HG03135 (cell line): ENCODE measurements at regions not wholly inside any gene's neighbourhood (a gene's known extent, or its start where the extent isn't known, plus 50 kb on each side); places are given as distances from the start of the nearest gene placed in this dataset.
"Not testable (repeated sequence)": the region's sequence is repeated elsewhere in the genome, so short reads cannot be mapped to it uniquely, and the experiment has no call there.

ENCODE experiments used
- ATAC-seq: cut with Tn5 transposase; IDR thresholded peaks from one replicate; pipeline ENCODE4 v1.9.1; 2021; ENCODE audit warnings: mild to moderate bottlenecking, moderate library complexity; ENCODE audit not compliant: unreplicated experiment

DNA sequence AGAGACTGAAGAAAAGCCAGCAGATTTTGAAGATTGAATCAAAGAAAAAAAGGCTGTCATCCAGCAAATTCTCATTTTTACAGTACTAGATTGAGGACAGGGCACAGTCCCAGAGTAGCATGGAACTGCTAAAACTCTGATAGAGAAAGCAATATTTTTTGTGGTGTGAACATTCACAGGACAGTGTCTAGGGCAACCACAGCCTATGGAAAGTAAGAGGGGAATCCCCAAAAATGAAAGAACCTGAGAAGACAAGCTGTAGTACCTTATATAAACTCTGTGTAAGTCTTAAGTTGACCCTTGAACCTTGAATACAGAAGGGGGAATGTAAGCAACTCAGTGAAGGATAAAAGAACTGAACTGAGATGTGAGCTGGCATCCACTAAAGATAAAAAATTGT lies 540.3 kb downstream of the HINT1 start:
- ATAC-seq = no peak

DNA sequence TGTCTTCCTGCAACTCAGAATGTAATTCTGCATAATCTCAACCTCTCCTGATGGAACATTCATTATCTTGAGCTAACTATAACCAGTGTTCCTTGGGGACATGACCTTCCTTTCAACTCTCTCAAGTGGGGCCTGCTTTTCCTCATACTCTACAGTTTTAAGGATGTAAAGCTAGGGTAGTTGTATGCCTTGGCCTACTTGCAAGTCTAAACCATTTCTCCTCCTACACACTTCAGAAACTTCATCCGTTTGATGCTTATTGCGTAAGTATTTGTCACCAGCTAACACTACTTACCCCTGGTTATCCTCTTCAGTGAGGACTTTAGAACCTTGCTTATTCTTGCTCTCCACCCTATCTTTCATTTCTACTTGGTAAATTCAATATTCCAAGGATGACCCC lies 548.9 kb downstream of the HINT1 start:
- no peak for ATAC-seq

DNA sequence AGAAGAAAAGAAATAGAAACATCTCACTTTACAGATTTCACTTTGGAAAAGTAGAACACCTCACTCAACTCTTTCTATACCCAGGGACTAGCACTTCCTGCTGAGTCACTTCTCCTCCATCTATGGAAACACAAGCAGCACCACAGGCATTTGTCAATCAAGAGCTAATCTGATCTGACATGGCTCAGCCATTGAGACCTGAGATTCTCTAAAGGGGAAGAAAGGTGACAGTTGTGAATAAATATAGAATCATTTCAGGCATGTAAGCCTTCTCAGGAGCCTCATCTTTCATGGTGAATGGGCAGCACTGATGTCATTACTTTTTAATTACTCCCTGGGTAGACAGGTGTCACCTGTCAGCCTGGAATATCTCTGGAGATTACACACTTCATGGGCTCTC lies 559.8 kb downstream of the HINT1 start:
- ATAC-seq = no peak

DNA sequence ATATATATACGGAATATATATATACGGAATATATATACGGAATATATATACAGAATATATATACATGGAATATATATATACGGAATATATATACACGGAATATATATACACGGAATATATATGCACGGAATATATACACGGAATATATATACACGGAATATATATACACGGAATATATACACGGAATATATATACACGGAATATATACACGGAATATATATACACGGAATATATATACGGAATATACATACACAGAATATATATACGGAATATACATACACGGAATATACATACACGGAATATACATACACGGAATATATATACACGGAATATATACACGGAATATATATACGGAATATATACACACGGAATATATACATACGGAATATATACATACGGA lies 568.4 kb downstream of the HINT1 start:
- ATAC-seq = not testable (repeated sequence)

DNA sequence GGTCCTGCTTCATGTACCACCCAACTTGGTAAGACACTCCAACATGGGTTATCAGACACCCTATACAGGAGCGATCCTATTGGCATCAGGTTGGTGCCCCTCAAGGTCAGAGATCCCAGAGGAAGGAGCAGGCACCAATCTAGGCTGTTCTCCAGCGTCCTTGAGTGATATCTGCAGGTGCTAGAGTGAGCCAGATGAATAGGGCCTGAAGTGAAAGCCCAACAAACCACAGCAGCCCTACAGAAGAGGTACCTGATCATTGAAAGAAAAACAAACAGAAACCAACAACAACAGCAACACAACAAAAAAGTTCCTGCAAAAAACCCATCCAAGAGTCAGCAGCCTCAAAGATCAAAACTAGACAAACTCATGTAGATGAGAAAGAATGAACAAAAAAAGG lies 584.8 kb downstream of the HINT1 start:
- ATAC-seq = no peak

DNA sequence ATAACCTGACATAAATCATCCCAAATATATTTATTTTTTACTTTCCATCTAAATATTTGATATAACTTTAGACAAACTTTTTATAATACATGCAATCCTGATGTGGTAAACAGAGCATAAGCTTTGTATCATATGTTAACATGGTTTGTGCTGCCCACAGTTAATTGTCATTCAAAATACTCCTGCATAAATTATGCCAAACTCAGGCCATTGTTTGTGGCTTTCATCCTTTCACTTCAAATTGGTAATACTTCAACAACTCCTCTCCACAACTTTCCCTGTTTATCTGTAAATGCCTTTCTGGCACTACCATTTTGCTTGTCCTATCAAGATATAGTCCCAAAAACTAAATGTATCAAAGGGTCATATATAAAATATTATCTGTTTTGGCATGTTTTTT lies 586.7 kb downstream of the HINT1 start:
- ATAC-seq = no peak

DNA sequence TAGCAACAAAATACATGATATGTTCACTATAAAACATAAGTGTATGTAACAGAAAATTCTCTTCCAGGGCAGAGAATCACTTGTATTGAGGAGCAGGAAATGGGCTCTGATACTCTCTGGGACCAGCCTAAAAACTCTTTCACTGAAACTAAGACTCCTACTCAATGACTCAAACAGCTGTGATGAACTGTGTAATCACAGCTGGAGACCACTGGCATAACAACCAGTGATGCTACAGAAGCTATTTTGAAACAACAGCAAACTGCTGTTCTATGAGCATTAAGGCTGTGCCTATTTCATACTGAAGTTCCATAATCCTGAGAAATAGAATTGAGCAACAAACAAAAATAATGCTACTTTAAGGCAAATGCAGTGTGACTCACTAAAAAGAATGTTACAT lies 594.0 kb downstream of the HINT1 start:
- ATAC-seq = no peak

DNA sequence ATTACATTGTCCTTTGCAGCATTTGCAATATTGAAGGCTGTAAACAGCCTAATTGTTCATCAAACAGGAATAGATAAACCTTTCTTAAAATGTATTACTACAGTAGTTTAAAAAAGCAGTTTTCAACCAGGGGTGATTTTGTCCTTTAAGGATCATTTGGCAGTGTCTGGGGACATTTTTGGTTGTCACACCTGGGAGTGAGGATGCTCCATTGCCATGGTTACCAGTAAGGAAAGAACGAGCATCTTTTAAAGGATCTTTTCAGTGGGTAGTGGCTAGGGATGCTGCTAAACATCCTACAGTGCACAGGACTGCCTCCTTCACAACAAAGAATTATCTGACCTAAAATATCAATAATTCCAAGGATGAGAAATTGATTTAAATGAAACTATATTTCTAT lies 596.3 kb downstream of the HINT1 start:
- no peak for ATAC-seq

DNA sequence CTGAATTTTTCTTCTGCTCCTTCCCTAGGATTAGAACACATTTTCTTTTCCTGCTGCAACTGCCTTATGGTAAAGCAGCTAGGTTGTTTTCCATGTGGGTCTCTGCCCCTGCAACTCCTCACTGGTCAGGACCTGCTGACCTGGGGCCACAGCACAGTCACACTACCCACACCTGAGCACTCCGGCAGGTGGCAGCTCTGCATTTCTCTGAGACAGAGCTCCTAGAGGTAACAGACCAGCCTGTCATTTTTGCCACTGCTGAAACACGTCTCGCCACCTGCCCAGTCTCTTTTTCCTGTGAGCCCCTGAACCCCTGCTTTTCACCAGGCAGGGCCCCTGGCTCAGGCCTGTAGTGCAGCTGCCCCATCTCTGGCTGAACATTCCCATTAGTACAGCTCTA lies 609.6 kb downstream of the HINT1 start:
- ATAC-seq = no peak

DNA sequence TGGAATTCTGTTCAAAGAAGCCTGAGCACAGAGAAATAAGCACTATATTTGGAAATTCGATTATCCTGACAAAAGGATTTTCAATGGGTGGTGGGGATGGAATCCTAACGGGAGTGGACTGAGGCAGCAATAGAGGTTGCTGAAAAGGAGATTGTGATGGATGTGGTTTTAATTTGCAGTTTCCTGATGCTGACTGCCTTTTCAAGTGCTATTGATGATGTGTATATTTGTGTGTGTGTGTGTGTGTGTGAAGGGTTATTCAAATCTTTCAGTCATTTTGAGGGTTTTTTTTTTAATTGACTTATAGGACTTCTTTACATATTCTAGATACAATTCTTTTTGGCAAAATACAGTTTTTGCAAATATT lies 614.5 kb downstream of the HINT1 start:
- ATAC-seq = no peak

DNA sequence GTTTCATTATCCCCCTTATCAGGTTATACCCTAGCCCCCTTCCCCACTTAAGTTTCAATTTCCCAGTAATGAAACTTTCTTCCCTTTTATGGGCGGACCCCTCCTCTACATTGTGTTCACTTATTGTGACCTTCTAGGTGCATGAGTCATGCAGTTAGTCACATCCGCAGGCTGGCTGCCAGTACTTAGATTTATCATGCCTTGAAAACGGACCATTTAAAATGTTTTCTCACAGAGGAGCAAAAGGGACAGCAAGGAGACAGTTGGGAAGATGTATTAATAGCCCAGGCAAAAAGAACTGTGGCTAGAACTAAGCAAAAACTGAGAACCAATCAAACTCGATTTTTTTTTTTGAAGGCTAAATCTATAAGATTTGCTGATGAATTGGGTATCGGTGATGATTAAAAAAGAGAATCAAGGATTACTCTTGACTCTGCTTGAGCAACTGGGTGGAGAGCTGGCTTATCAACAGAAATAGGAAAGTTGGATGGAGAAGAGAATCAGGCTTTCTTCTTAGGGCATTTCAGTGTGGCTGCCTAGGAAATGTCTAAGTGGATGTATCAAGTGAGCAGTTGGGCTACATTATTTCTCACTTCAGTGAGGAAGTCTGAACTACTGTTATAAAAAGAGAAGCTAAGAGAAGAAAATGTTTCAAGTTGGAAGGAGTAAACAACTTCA lies 615.0 kb downstream of the HINT1 start:
- ATAC-seq = no peak

DNA sequence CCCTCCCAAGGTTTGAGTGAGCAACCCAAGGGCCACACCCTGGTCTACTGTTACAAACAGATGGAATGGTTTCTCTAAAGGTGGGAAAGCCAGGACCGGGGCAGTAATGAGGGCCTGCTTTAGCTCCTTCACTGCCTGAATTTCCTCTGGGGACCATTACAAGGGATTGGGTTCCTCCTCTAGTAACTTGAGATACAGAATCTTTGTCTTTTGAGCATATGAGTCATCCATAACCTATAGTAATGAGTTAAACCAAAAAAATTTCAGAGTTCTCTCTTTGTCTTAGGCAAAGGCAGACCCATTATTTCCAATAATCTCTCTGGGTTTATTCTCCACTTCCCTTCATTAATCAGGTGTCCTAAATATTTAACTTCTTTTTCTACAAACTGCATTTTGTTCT lies 618.8 kb downstream of the HINT1 start:
- ATAC-seq = no peak

DNA sequence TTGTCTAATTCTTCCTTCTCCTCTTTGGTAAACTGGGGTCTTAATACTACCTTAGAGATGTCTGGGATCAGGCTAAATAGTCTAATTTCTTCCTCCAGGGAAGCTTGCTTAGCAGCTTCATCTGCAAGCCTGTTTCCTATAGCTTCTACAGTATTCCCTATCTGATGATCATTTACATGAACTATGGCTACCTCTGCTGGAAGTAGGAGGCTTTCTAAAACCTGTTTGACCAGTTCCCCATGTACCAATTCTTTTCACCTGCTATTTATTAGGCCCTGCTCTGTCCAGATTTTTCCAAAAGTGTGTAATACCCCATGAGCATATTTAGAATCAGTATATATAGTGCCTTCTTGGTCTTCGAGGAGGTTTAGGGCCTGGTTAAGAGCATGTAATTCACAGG lies 619.8 kb downstream of the HINT1 start:
- no peak for ATAC-seq

DNA sequence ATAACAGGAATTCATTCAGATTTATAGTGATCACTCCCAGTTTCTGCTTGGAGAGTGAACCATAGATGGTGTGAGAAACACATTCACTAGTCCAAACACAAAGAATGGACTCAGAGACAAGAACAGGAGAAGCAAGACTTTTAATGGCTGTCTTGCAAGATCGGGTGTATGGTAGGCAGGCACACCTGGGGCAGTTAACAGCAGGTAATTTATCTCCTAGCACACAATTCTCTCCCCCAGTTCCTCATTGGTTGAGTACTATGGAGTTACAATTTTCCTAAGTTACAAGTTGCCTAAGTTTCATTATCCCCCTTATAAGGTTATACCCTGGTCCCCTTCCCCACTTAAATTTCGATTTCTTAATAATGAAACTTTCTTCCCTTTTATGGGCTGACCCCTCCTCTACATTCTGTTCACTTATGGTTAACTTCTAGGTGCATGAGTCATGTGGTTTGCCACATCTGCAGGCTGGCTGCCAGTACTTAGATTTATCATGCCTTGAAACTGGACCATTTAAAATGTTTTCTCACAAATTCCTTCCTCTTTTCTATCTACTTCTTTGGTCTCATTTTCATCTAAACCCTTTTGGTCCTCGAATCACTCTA lies 623.3 kb downstream of the HINT1 start:
- peak; percentile 66 for ATAC-seq

DNA sequence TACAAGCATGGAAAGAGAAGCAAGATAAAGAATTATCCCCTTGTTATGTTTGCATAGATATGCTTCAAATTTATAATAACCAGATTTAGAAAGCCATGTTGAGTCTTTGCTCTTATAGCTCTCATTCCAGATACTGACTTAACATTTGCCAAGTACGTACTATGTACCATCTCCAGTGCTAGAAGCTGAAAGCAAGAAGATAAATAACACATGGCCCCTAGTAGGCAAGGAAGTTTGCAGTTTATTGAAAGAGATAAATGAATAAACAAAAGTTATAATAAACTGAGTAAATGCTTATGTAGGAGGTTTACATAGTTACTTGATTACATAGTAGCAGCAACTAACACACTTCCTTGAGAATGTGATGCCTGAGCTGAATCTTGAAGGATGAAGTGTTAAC lies 628.4 kb downstream of the HINT1 start:
- ATAC-seq = no peak

DNA sequence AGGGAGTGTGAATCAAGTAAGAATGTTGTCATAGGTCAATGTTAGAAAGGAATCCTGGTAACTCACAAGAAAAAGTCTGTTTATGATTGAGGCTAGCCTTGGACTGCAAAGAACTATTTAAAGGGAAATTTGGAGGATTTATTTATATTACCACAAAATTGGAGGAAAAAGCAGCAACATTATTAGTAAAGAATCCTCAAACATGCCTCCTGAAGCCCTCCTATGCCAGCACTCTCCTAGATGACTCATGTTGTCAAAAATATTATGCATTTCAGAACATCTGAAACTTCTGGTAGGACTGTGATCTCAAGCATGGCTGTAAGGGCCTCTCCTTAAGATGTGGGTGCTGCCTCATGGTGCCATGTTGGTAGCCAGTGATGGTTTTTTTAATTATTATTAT lies 628.5 kb downstream of the CHSY3 start:
- ATAC-seq = no peak

DNA sequence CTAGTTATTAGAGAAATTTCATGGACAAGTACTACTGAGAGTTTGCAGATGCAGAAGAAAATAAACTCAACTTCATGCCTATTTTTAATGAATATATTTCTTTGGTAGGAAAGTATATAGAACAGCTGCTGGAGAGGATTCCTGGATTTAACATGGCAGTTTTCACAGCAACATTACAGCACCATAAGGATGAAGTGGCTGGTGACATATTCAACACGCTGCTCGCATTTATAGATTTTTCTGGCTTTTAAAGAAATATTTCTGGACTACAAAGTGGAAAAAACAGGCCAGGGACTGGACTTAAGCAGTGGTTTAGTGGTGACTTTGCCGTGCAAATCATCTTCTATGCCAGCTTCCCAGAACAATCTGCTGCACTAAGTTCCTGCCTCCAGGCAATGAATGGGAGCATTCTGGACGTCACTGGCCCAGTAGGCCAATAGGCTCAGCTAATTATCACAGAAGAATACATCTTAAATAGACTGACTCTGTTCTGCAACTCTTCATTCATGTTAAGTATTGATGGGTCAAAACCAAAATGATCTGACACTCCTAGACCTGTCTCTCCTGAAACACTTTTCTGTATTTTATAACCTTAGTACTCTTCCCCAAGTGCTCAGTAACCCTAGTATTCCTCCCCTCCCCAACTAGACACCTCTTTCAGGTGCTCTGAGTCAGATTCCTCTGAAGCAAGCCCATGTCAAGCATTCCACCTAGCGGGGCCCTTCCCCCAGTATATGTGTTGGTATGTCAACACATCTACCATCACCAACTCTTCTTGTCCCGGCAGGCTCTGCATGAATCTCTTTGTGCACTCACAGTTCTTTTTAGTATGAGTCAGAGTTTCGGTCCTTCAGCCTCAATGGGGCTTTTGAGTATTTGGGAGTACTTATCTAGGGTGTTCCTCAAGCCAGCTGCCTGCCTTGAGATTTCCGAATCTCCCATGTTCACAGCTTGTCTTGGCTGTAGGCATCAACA lies 625.5 kb downstream of the CHSY3 start:
- no peak for ATAC-seq

DNA sequence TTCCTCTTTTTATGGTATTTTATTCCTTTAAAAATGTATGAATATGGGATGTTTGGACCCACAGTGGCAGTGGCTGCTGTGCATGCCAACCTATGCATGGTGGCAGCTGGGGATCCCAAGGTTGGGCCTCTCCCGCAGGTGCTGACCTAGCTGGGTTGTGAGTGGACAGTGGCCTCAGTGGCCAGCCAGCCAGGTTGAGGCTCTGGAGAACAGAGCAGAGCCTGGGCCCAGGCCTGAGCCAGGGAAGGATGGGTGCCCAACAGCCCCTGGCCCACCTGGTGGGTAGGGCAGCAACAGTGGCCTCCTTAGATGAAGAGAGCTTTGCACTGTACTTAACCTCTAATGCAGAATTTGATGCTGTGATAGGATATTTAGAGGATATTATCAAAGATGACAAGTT lies 624.8 kb downstream of the CHSY3 start:
- ATAC-seq = no peak

DNA sequence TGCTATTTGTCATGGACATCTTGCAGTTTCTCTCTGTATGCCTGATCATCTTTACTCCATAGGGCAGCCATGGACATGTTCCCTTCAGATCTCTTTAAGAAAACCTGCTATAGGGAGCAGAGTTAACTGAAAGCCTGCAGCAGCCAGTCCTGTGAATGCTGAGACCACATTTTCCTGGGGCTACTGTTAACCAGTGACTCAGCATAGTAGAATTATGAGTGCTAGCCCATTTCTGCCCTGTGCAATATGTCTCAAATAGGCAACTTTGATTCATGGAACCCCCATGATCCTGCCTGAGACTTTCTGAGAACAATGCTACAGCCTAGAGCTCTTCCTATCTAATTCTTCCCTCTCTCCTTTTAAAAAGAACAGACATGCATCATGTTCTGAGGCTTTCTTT lies 624.2 kb downstream of the CHSY3 start:
- ATAC-seq = no peak

DNA sequence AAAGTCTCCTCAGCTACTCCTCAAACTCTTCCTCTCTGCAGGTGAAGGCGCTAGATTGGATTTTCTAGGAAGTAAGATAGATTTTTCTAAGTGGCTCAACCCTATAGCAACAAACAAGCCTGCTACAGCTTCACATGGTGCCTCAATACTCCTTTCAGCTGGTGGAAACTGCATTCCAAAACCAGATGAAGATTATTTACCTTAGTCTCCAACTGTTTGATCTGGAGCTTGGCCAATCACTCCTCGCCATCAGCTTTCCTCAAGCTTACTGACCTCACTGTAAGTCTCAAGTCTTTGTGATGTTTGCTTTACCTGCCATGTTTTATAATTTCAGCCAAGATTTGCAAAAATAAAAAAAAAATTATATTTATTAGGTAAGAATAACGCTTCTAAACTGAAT lies 622.4 kb downstream of the CHSY3 start:
- ATAC-seq = no peak

DNA sequence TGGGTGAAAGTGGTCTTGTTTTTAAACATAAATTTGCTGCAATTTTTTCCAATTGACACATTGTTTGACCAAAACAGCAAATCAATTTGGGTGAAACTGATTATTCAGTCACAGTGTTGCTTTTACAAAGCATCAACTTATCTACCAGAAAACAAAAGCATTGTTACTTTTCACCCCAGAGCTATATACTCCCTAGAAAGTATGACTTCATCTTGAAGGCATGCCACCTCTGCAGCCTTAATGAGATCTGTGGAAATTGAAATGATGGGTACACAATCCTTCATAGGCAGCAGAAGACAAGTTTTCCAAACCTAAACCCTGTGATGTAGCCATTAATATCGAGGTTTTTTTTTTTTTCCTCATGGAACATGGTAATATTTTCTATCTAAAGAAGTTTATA lies 615.9 kb downstream of the CHSY3 start:
- ATAC-seq = no peak
